Right atrium auricular region (tissue), 2 donors: ENCODE measurements at regions not wholly inside any gene's neighbourhood (a gene's known extent, or its start where the extent isn't known, plus 50 kb on each side); places are given as distances from the start of the nearest gene placed in this dataset.

ENCODE experiments used
- DNase-seq: peaks from one replicate; pipeline ENCODE4 v3.0.0-alpha.2; 2019; ENCODE audit warnings: low spot score
- H3K27ac ChIP-seq, 2 donors: fragments of 200-600 bp; sonication (generic); 1 replicate in 1 of 2; 2 replicates in 1 of 2; pipeline ENCODE4 v1.5.1; 2016 to 2019
- H3K27me3 ChIP-seq, 2 donors: fragments of 200-600 bp; sonication (generic); one replicate each; pipeline versions ENCODE4 v1.5.1 to v1.6.0; 2017 to 2019
- H3K36me3 ChIP-seq: fragments of 200-600 bp; sonication (generic); one replicate; pipeline ENCODE4 v1.5.1; 2016
- H3K4me1 ChIP-seq, 2 donors: fragments of 200-600 bp; sonication (generic); one replicate each; pipeline versions ENCODE4 v1.5.1 to v1.6.0; 2017 to 2019
- H3K4me3 ChIP-seq, 2 donors: fragments of 200-600 bp; sonication (generic); 1 replicate in 1 of 2; 2 replicates in 1 of 2; pipeline ENCODE4 v1.5.1; 2017 to 2019; ENCODE audit warnings: mild to moderate bottlenecking in 1 of 2, moderate library complexity in 1 of 2
- H3K9me3 ChIP-seq, 2 donors: fragments of 200-600 bp; sonication (generic); one replicate each; pipeline ENCODE4 v1.5.1; 2019
- TF ChIP-seq, protein P1 (sequence below), 2 donors: fragments of 200-600 bp; sonication (generic); IDR thresholded peaks; one replicate each; pipeline ENCODE4 v1.5.1; 2019; ENCODE audit warnings: antibody characterized with exemption in 2 of 2

DNA sequence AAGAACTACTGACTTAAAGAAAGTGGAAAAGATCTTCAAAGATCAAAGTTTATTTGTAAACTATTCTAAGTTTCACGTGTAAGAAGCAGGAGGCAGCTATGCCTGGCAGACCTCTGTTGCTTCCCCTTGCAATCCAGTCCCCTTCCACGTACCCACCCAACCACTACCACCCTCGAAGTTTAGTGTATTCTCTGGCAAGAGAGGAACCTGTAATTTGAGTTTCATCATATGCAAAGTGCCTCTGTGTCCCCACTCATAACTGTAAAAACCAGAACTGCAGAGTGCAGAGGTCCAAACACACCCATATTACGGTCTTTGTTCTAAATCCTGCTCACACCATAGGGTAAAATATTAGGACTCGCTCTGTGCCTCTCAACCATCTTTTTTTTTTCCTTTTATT is 75.8 kb upstream of the FRY start:
- TF ChIP-seq, protein P1, sequence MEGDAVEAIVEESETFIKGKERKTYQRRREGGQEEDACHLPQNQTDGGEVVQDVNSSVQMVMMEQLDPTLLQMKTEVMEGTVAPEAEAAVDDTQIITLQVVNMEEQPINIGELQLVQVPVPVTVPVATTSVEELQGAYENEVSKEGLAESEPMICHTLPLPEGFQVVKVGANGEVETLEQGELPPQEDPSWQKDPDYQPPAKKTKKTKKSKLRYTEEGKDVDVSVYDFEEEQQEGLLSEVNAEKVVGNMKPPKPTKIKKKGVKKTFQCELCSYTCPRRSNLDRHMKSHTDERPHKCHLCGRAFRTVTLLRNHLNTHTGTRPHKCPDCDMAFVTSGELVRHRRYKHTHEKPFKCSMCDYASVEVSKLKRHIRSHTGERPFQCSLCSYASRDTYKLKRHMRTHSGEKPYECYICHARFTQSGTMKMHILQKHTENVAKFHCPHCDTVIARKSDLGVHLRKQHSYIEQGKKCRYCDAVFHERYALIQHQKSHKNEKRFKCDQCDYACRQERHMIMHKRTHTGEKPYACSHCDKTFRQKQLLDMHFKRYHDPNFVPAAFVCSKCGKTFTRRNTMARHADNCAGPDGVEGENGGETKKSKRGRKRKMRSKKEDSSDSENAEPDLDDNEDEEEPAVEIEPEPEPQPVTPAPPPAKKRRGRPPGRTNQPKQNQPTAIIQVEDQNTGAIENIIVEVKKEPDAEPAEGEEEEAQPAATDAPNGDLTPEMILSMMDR (IDR thresholded peaks at IDR 0.05), result no peak
- DNase-seq, result no peak
- H3K36me3 ChIP-seq, result peaks cover 5% of the 10 kb centered on the region
- H3K27ac ChIP-seq, result no peak overlapping the region
- no peaks in the 10 kb centered on the region for H3K27me3 ChIP-seq
- H3K4me1 ChIP-seq, result peaks cover 0 to 10% of the 10 kb centered on the region in 2 donors
- H3K9me3 ChIP-seq, result no peaks in the 10 kb centered on the region
- no peak overlapping the region for H3K4me3 ChIP-seq

GRCh38 chr13:31956980-31957644 is 74.5 kb upstream of the FRY start:
- Histone ChIP-seq H3K4me1 (no peaks in the 10 kb centered on the region), H3K27ac (no peak overlapping the region), H3K9me3 (no peaks in the 10 kb centered on the region), H3K36me3 (peaks cover 5% of the 10 kb centered on the region), H3K27me3 (no peaks in the 10 kb centered on the region), H3K4me3 (no peak overlapping the region)
- TF ChIP-seq, protein P1 (IDR thresholded peaks at IDR 0.05), result no peak
- no peak for DNase-seq

- Histone ChIP-seq H3K27ac (no peak overlapping the region), H3K27me3 (no peaks in the 10 kb centered on the region), H3K36me3 (peaks cover under 1% of the 10 kb centered on the region), H3K4me3 (no peak overlapping the region), H3K4me1 (no peaks in the 10 kb centered on the region), H3K9me3 (no peaks in the 10 kb centered on the region)
- TF ChIP-seq, protein P1 (IDR thresholded peaks at IDR 0.05), result no peak
- no peak for DNase-seq
Measured at GRCh38 chr13:31957772-31958171, 73.8 kb upstream of the FRY start.

- no peak for DNase-seq
- H3K4me1 ChIP-seq, result peaks cover 0 to 18% of the 10 kb centered on the region in 2 donors
- H3K27ac ChIP-seq, result no peak overlapping the region
- TF ChIP-seq, protein P1 (IDR thresholded peaks at IDR 0.05), result no peak
- no peaks in the 10 kb centered on the region for H3K9me3 ChIP-seq
- H3K4me3 ChIP-seq, result no peak overlapping the region
- H3K27me3 ChIP-seq, result no peaks in the 10 kb centered on the region
- no peaks in the 10 kb centered on the region for H3K36me3 ChIP-seq
Measured at GRCh38 chr13:31962731-31963370, 68.7 kb upstream of the FRY start.

DNA sequence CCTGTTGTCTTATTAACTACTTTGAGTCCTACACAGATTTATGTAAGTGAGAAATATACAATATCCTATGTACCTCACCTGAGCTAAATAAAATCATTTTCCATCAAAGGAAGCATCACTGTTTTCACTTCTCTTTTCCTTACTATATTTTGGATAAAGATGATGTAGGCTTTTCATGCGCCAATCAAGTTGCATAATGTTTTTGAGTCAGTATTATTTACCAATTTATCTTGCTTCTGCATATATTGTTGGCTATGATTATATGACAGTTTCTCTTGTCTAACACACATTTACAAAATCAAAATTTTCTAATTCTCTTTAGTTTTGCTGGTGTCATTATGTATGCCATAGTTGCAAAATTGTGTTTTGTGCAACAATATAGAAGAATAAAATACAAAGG is 67.9 kb upstream of the FRY start:
- TF ChIP-seq, protein P1 (IDR thresholded peaks at IDR 0.05), result no peak
- Histone ChIP-seq H3K27me3 (no peaks in the 10 kb centered on the region), H3K4me1 (peaks cover 0 to 23% of the 10 kb centered on the region in 2 donors), H3K27ac (no peak overlapping the region), H3K9me3 (no peaks in the 10 kb centered on the region), H3K4me3 (no peak overlapping the region), H3K36me3 (no peaks in the 10 kb centered on the region)
- DNase-seq, result no peak
